Activated naive CD4-positive, alpha-beta T cell (primary cell): ENCODE measurements at regions not wholly inside any gene's neighbourhood (a gene's known extent, or its start where the extent isn't known, plus 50 kb on each side); places are given as distances from the start of the nearest gene placed in this dataset.

ENCODE experiments used
- DNase-seq, 4 experiments: peaks; one replicate each; lab custom pipeline; 2025; lab: John Stamatoyannopoulos, UW

DNA sequence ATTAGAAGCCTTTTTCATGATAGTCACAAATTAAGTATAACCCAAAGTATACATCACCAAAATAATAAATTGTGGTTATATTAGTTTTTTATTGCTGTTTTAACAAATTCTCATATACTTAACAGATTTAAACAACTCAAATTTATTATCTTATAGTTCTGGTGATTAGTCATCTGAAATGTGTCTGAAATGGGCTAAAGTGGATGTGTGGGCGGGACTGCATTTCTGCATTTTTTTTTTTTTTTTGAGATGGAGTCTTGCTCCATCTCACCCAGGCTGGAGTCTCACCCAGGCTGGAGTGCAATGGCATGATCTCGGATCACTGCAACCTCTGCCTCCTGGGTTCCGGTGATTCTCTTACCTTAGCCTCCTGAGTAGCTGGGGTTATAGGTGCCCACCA, 891.5 kb upstream of the CELF2 start:
- no peak for DNase-seq

DNA sequence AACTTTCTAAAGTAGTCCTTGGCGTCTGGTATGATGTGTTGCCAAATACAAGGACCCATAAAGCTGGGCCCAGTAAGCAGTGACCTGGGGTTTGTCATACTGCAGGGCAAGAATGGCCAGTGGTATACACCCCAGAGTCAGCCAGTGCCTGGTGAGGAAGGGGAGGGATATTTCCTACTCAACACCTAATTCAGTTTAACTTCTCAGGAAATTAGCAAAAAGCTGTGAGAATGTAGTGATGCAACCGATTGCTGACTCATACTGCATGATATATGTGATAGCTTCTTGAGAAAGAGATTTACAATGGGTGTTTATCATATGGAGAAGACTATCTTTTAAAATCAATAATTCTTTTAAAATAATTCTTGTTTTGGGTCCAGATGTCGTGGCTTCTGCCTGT, 889.3 kb upstream of the CELF2 start:
- no peak for DNase-seq

DNA sequence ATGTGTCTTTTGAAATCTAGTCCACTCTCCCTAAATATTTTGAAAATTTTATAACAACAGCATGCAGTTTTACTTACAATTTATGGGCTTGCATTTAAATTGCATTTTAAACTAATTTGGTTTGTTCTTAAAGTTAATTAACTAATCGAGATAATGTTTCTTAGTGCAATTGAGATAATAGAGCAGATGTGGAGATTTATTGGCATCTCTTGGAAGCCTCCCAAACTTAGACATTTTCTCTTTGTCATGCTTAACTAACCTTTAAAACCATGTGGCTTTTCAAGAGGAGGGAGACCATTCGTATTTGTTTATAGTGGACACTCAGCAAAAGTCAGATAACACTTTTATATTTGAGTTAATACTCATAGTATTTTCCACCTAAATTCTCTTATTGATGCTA, 887.0 kb upstream of the CELF2 start:
- no peak for DNase-seq

DNA sequence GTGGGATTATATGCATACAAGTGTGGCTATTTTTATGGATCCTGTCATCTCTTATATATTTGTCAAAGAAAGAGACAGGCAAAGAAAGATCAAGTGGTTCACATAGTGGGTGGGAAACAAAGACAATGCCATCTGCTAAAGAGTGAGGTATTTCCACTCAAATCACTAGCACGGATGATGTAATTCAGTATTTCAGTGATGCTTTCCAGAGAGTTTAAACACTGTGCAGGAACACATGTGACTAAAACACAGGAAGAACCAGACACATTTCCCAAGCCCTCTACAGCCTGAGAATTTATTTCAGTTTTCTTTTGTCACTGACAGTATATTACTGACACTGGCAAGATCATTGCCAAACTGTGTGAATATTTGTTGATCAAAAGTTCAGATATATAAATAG, 885.7 kb upstream of the CELF2 start:
- no peak for DNase-seq

DNA sequence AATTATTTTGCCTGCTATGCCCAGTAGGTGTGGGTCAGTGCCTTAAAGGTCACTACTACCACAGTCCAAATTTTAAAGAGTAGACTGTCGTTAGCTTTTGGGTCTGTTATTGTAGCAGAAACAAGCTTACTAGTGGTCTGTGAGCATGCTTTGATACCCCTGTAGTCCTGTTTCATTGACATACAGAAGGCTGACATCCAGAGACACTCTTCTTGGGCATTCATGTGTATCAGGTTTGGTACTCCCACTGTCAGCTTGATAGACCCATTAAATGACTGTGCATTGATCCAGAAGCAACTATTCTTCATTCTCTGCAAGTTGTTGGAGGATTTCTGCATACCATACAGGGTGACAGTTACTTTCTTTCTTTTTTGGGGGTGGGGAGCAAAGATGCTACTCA, 884.4 kb upstream of the CELF2 start:
- no peak for DNase-seq

DNA sequence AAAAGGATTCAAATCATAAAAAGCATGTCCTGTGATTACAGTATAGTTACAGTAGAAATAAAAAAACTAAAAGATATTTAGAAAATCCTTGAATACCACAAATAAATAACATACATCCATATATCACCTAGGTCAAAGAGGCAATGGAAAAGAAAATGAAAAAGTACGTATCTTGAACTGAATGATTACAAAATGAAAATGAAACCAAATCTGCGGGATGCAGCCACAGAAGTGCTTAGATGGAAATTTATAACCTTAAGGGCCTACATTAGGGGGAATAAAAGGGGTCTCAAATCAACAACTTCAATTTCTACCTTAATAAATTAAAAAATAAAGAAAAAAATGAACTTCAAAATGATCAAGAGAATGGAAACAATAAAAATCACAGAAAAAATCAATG, 879.0 kb upstream of the CELF2 start:
- DNase-seq = no peak

DNA sequence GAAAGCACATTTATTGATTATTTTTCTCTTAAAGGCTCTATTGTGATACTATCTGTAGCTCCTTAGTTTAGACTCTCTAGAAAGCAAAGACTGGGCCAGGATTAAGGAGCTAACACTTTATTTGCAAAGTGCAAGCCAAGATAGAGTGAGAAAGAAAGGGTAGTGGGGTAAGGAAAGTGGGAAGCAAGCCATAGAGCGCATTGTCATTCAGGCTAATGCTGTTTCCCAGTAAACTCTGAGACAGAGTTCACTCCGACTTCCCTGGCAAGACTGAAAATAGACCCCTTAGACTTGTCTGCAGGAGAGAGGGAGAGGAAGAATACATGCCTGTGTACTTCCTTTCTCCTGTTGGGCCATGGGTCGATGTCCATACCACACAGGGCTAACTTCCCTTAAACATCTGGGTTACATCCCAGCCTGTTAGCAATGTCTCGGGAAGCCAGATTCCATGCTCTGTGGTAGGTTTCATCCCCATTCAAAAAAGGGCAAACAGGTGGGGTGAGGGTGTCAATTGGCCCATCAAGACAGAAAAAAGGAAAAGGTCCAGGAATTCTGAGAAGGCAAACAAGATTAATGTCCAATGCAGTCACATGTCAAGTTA, 875.8 kb upstream of the CELF2 start:
- no peak for DNase-seq

GRCh38 chr10:10146604-10147003, 871.1 kb upstream of the CELF2 start:
- no peak for DNase-seq

DNA sequence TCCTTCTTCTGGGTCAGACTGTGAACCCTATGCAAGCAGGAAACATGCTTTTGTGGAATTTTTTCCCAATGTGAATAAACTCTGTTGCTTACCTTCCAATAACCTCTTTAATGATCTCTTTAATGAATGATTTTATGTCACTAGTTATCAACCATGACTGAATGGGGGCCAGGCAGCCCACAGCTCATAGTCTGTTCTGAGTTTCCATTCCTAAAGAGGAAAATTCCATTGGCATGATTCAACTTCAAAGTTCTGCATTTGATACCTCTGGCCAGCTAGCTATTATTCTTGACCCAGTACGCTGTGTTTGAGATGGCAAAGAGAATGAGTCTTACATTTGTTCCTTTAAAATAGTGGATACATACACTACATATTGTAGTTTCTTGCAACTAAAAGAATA, 867.8 kb upstream of the CELF2 start:
- no peak for DNase-seq

GRCh38 chr10:10156917-10157600, 860.6 kb upstream of the CELF2 start:
- no peak for DNase-seq

GRCh38 chr10:10160821-10161312, 856.8 kb upstream of the CELF2 start:
- no peak for DNase-seq

DNA sequence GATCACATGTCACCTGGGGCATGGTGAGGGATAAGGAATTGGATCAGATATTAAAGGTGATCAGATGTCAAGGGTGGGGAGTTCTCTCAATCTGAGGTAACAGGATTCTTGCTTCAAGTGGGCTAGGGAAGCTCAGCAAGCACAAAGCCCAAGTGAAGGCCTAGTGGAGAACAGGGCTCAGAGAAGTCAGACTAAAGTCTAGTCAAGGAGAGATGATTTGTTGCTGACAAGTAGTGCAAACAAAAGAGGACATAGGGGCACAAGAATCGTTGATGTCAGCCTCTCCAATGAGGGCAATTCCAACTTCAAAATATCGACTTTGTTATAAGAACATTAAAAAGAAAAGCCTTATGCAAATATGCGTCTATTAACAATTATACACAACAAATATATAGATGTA, 852.8 kb upstream of the CELF2 start:
- no peak for DNase-seq

DNA sequence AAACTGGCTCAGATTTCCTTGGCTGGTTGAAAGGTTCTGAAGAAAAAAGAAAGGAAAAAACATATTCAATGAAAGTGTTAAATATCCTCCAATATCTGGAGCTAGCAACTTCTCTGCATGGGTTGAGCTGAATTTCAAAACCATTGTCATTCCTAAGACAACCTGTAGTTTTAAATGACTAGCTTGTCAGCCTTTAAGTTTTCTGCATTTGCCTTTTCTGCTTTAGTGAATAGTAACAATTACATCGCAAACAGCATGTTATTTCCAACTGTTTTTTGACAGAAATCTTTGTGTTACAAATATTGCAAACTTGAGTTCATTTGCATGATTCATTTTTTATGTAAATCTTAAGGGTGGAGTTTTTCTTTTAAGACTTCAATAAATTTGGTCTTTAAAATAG, 852.3 kb upstream of the CELF2 start:
- DNase-seq = no peak

- DNase-seq = no peak
Measured at GRCh38 chr10:10178476-10178875, 839.2 kb upstream of the CELF2 start.

- DNase-seq = no peak
Measured at GRCh38 chr10:10193848-10194247, 823.8 kb upstream of the CELF2 start.

DNA sequence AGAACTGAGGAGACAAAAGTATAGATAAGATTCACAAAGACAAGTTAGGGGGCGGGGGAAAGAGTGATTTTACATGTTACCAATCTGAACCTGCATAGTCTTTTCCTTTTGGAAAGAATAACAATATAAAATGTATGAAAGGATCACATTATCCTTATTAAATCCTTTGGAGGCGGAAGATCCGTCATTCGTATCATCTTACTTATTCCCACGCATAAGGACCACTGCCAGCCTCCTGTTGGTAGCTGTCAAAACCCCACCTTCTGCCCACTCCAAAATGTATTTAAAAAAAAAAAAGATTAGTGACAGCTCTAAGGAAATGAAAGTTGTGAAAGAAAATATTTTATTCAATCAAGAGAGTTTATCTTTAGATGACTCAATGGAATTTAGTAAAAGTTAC, 821.0 kb upstream of the CELF2 start:
- no peak for DNase-seq

DNA sequence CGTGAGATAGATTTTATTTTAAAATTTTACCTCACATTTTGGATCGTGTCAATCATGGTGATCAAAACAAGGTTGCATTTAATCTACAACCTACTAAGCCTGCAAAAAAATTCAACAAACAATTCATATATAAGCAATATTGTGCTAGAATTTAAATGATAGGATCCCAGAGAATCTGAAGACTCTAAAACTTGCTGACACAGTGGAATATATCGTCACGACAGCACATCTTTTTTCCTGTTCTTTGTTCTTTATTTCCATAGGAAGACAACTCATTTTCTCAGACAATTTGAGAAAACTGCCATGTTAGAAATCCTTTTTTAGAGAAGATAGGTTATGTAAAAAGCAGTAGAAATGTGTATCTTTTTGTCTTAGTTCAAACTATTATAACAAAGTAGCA, 820.2 kb upstream of the CELF2 start:
- DNase-seq = no peak

- DNase-seq = no peak
Measured at GRCh38 chr10:10198363-10198762, 819.3 kb upstream of the CELF2 start.

- DNase-seq = no peak
Measured at GRCh38 chr10:10204415-10204814, 813.3 kb upstream of the CELF2 start.

DNA sequence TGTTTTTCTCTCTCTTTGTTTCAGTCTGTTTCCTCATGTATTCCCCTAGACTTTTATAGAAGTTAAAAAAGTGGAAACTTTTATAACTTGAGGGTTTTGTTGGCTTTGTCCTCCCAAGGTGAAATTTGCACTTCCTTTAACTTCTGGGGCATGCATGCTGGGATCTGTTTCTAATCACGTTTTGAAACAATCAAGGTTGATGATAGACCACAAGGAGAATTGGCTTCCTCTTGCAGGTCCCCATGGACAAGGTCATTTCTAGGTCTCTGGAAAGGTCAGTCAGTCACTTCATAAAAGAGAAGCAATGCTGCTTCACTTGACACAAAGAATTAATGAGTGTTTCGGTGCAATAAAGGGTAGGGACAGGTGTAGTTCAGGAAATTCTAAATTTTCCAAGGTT, 811.8 kb upstream of the CELF2 start:
- no peak for DNase-seq

DNA sequence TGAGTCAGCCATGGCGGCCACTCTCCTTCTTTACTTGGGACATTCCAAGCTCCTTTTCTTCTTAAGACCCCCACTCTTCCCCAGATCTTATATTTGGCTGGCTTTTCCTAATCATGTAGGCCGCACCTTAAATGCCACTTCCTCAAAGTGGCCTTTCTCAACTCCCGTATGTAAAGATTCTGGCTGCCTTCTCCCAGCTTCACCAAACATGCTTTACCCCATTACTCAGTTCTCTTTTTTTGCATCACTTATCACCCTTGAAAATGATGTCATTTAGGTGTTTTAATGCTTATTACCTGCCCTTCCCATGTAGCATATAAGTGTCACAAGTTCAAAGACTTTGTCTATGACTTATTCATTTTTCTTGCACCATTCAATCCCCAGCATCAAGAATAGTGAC, 810.1 kb upstream of the CELF2 start:
- DNase-seq = no peak

DNA sequence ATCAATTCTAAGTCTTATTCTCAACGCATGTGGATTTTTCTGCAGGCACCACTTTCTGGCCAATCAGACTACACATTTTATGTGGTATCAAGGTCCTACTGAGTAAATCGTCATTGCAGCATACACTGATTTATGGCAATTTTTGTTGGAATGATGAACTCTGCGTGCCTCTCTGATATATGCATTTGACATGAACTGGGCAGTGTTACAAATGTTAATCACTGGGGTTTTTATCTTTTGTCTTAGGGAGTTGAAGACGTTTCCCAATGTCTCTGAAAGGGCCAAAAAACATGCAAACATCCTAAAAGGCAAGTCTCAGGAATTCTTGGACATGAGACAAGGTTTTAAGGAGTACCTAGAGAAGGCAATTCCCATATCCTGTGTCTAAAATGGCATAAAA, 809.5 kb upstream of the CELF2 start:
- DNase-seq = no peak

DNA sequence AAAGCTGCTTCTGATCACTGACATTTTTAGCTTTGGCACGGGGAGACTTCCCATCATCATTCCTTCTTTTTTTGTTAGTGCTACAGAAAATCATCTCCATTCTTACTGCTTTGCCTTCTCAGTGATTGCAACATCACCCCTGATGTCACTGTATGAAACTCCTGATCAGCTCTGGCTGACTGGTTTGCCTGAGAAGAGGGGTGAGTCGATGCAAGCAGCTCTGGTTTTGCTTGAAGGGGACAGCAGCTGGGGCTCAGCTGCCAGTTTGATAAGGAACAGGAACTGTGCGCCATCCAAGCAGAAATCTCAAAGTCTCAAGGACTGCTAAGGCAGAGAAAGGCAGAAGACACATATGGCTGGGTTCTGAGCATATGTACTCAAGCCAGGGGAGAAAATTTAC, 808.5 kb upstream of the CELF2 start:
- DNase-seq = no peak

GRCh38 chr10:10211409-10211808, 806.3 kb upstream of the CELF2 start:
- no peak for DNase-seq
